Esophagus mucosa (tissue), 1 donor: ENCODE measurements at regions not wholly inside any gene's neighbourhood (a gene's known extent, or its start where the extent isn't known, plus 50 kb on each side); places are given as distances from the start of the nearest gene placed in this dataset.

ENCODE experiments used
- ATAC-seq: fragments of 200-7000 bp; cut with Tn5 transposase; one replicate; pipeline ENCODE4 v1.9.1; 2020
- donor health status: DM: yes; HTN: yes; CAD: no.

DNA sequence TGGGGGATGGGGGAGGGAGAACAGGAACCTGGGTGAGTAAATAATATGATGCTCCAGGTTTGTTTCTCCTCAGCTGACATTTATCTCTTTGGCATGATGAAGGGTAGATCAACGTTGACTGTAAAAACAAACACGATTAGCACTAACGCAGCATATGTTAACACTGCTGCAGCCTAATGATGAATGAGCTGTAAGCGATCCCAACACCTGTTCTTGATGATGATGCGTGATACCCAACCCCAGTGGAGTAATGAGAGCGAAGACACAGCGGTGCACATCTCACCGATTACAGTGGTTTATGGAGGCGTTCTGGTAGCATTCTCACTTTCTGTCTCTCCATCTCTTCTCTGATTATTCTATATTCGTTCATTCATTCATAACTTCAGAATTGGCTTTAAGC lies 640.4 kb downstream of the USP25 start:
- ATAC-seq, result no peak

DNA sequence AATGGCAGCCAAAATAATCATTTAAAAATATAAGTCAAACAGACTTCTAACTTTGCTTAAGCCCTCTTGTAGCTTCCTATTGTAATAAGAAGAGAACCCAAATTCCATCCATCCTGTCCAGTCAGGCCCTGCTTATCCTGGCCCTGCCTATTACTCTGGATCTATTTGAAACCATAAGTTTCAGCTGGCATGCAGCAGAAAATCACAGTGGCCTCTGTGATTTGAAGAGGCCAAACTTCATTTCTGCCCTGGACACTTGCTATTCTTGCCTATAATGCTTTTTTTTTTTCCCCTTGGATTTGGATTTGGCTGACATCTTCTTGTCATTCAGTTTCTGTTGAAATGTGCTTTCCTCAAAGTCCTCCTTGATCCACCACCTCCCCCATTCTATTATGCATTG lies 642.8 kb downstream of the USP25 start:
- ATAC-seq, result no peak

DNA sequence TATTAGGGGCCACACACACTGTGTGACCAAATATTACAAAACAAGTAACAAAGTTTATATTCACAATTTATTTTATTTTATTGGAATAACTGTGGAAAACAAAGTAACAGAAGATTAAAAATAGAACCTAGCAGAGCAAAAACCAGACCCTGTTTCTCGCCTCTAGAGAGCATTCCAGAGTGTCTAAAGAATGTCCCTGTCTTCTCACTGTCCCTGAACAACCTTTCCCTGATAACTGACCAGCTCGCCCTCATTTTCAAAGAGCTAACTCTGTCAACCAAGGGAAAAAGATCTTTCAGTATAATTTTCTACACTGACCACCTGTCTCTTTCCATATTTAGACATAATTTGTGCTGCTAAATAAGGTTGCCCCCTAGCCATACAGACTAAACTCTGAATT lies 646.9 kb downstream of the USP25 start:
- ATAC-seq, result no peak

DNA sequence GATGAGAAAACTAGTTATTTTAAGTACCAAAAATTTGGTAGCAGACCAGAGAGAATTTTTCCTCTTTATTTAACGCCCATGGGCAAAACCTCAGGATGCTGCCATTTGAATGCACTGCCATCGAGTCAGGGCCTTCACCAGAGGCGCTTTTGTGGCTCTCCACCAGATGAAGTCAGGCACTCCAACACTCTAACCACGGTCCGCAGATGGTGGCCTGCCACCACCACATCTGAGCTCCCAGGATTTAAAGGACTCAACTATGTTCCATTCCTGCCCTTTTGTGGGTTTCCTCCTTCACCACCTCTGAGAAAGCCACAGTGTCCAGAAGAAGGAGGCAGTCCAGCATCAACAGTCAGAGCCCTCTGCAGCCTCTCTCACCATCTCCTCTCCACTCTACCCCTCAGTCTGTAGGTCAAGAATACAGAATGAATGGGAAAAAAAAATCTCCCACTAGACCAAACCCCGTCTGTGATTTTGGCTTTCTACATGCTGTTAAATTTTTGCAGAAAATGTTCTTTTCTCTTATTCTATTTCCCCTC lies 647.4 kb downstream of the USP25 start:
- ATAC-seq, result no peak

DNA sequence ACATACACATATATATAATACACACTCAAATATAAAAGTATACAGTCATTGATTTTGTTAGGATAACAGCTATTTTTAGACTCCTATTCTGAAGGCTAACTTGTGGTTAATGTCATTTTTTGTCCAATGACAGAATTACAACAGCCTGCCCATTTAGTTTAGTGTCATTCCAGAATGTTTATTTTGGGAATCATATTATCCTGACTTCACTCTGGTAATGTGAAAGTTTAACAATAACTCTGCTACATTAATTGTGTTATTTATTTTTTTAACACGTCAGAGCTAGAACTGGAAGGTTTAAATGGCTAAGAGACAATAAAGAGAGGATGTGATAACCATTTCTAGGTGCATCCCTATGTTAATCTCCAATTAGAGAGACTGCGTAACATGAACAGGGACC lies 648.1 kb downstream of the USP25 start:
- ATAC-seq, result no peak

DNA sequence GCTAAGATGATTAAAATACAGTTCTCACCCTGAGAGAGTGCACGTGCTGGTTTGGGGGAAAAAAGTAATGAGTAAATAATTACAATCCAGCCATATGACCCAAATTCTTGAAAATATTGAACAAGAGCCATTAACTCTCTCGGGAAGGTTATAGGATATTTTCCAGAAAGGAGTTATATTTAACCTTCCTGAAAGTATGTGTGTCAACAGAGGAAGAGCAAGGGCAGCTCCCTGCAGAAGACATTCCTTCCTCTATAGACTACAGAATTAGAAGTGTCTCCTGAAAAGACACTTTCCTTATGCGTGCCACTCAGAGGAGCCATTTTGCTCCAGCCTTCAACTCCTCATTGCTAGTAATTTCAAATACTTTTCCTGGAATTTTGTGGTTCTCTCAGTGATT lies 648.7 kb downstream of the USP25 start:
- ATAC-seq, result no peak

DNA sequence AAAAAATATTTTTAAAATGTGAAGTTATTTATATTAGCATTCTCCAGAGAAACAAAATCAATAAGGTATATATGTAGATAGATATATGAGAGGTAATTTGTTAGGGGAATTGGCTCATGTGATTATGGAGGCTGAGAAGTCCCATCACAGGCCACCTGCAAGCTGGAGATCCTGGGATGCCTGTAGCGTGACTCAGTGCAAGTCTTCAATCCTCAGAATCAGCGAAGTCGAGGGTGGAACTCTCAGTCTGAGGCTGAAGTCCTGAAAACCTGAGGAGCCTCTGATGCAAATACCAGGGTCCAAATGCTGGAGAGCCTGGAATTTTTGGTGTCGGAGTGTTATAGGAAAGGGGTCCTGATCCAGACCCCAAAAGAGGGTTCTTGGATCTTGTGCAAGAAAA lies 658.5 kb downstream of the USP25 start:
- ATAC-seq, result no peak

DNA sequence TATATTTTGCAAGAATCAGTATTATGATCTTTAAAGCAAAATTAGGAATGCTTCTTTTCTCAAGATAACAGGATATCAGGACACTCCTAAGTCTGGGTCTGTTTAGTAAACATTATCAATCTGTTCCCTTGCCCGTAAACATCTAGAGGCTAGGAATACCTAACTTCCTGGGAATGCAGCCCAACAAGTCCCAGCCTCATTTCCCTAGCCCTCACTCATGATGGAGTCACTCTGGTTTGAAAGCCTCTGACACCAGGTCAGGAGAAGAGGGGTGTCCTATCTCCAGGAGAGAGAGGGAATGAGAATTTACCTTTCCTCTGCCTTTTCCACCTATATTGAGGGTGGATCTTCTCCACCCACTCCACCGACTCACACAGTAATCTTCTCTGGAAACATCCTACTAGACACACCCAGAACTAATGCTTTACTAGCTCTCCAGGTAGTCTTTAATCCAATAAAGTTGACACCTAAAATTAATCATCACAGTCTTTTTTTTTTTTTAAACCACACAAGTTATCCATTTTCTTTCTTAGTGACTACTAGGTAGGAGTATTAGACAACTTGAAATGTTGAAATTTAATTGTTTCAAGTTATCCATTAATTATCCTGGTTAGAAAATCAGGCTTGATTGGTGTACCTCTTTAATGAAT lies 659.3 kb downstream of the USP25 start:
- ATAC-seq, result peak; percentile 82

DNA sequence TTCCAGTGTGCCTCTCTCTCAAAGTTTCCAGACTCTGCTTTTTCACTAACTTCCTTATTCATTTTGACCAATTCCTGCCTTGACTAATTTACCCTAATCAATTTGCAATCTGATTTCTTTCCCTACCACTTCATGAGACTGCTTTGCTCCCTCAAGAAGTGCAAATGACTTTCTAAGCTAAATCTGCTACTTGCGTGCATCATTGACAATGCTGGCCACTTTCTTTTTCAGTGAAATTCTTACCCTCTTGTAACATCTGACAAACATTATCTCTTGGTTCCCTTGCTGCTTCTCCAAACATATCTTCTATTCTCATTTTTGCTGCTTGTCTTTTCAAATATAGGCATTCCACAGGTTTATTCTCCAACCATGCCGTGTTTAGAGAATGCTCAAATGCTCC lies 659.9 kb downstream of the USP25 start:
- no peak for ATAC-seq

DNA sequence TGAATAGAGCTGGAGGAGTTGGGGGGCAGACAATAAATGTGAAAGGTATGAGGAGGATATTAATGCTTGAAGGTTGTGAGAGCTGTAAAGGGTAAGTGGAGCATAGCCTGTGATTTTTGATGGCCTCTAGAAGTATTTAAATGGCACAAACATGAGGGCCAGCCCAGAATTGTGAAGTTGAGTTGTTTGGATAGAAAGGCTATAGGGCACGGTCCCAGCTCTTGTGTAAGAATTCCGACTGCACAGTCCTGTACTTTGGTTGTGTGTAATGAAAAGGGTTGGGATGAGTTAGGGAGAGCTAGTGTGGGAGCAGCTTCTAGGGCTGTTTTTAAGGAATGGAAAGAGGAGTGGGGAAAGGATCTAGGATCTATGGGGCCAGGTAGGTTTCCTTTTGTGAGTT lies 665.5 kb downstream of the USP25 start:
- ATAC-seq, result no peak

DNA sequence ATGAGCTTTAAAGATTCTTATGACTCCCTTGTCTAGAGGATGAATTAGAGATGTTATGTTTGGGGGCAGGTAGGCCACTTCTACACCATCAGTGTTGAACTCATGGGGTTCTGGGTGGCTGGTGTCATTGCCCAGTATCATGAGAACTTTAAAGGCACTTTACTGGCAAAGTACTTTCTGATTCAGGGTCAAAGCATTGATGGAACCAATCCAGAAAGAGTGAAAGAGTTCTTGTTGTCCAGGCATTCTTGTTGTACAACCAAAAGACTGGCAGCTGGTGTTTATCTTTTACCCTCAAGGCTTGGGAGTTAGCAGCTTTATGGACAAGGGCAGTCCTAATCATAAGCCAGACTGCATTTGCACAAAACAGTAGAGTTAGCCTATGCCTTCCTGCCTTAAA lies 673.0 kb downstream of the USP25 start:
- no peak for ATAC-seq

DNA sequence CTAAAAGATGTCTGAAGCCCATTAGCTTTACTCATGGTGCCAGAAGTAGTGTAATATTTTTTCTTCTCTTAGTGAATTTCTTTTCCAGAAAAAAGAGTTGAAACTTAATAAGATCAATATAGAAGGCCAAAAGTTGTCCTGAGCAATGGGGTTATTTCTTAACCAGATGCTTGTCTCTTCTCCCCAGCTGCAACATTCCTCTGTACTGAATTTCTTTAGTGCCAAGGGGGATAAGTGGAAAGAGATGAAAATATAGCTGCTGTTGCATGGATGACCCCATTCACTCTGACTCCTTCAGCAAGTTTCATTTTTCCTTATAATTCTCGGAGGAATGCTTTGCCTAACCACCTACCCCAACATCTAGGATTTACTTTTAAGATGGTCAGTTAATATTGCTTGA lies 675.0 kb downstream of the USP25 start:
- no peak for ATAC-seq

DNA sequence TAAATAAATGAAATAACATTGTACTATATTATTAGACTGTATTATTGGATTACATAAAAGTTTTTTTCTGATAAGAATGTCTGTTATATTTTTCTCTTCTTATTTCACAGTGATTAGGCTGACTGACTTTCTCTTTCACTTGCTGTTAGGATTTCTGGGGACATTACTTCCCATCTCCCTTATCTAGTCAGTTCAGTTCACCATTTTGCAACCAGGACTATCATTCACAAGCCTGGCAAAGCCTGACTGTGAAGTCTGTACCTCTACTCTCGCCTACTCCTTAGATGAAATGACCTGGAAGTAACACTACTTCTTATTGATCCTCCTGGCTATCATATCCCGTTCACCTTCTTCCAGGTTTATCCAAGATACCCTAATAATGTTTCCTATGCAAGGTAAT lies 676.6 kb downstream of the USP25 start:
- ATAC-seq, result no peak

DNA sequence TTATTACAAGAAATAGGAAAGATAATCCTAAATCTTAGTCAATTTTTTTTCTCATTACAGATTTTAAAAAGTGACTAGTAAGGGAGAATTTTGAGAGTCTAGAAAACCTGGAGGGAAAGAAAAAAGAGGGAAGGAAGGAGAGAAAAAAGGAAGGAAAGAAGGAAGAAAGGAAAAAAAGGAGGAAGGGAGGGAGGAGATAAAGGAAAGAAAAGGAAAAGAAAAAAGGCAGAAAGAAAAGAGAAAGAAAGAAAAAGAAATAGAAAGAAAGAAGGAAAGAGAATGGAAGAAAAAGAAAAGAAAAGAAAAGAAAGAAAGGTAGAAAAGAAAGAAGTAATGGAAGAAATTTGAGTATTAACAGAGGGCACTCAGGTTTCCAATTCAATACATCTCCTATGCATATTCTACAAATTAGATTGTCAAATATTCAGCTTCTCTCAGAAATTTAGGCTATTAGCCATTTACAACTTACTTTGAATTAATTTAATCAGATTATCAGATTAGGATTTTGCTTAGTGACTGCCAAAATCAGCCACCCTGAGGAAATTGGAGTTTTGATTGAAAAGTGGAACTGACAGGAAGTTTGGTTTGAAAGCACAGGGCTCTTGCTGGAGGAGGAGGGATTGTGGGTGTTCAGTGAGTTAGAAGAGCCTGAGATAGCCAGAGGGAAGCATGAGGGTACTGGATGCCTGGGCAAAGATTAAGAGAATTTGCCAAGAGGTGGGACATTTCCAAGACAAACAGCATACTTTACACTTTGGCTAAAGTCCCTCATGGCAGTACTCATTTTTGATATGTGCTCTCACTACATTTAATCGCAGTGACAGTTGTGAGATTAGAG lies 677.8 kb downstream of the USP25 start:
- ATAC-seq, result no peak

DNA sequence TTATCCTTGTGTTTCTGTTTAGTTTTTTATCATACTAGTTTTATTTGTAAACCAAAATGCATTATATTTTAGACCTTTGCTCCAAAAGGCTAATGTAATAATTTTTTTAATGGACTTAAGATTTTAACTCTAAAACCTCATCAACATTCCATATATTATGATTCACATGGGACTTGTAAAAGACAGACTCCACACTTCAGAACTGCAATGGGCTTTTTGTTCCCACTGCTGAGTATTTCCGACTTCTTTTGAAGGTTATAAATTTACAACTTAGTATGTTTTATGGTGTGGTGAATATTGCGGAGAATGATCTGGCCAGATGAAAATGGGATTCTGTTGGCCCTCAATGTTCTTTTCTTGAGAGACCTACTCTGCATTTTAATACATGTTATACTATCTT lies 678.5 kb downstream of the USP25 start:
- no peak for ATAC-seq

DNA sequence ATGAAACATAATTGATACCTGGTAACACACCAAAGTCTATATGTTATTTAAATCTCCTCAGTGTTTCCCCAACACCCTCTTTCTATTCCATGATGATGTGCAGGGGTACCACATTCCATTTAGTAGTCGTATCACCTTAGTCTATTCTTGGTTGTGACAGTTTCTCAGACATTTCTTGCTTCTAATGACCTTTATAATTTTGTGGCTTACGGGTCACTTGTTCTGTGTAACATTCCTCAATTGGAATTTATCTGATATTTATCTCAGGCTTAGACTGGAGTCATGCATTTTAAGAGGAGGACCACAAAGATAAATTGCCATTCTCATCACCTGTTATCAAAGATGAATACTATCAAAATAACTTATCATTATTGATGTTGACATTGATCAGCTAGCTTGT lies 679.6 kb downstream of the USP25 start:
- ATAC-seq, result no peak

DNA sequence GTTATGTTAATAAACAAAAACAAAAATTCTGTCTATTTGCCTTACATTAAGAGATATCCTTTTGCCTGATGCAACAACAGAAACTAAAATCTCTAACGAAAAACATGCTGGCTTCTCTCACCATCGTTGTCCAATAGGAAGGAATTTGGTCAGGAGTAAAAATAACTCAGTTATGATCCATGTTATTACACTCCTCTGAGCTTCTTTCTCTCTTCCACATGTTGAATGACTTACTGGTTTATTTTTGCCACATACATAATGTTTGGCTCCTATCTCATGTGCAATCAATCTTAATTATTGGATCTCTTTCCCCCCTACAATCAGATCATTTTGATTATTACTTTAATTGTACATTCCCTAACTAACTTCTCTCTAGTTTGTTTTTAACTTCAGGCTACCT lies 688.4 kb downstream of the USP25 start:
- ATAC-seq, result no peak

DNA sequence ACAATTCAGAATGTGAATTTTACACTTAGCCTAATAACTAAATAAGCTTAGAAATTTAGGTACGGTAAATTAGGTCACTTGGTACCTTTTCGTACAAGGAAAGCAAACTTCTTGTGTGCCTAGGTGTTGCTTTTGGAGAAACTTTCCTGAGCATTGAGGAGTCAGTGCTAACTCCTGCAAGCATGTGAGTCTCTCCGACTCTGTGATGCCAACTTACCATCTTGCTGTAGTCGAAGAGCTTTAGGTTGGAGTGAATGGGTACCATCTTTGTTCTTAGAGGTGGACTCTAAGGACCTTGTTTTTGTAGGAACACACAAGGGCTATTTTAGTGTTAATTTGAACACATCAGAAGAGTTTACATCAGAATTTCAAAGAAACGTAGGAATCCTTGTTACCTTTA lies 688.9 kb downstream of the USP25 start:
- no peak for ATAC-seq

DNA sequence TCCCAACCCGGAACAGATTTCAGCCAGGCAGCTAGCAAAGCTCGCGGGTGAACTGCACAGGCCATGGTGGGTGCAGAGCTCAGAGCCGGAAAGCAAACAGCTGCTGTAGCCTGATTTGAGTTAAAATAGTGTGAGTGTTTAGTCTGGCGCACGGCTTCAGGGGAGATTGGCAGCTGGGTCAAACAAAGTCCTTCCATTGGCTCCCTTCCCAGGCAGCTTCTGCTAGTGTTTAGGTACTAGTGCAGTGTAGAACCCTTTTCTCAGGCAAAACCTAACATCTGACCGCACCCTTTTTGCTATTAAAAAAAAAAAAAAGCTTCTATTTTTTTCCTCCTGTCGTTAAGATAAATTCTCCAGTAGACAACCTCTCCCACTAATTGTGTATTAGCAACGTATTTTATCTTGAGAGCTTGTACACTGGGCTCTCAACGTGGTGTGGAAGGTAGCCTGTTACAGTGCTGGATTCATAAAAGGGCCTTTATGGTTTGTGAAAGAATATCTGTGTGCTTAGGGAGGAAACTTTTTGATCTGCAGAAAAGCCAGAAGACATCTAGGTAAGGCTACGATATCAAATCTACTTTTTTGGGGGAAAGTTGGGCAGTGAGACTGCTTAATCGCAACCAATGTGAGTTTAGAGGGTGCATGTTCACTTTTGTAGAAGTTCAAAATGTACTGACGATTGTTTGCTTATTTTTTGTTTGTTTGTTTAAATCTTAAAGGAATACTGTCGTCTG lies 689.6 kb downstream of the USP25 start:
- peak; percentile 84 for ATAC-seq

DNA sequence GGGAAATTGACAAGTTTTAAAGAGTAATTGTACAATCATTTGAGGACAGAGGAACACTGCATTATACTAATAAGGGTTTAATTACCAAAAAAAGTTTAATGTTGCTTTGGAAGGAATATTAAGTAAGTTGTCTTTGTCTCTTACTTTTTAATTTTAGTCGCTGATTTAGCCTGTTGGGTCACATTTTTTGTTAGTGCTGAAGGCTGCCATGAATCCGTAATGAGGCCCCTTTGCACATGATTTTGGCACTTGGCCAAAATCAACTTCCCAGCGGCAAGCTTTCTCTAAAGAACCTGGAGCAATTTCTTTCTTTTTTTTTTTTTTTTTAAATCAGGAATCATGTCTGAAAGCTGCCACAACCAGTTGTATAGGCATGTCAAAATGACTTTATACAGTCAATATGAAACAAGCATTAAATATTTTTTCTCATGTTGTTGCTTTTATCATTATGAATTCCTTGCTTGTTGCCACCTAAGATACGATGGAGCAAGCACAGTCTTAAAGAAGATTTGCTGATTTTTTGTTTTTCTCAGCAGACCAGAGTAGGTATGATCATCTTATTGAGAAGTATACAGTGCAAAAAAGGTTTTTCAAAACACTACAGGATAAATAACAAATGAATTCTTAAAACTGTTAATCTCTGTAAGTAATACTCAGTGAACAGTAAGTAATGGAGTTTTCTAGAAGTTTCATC lies 690.4 kb downstream of the USP25 start:
- ATAC-seq, result peak; percentile 28

DNA sequence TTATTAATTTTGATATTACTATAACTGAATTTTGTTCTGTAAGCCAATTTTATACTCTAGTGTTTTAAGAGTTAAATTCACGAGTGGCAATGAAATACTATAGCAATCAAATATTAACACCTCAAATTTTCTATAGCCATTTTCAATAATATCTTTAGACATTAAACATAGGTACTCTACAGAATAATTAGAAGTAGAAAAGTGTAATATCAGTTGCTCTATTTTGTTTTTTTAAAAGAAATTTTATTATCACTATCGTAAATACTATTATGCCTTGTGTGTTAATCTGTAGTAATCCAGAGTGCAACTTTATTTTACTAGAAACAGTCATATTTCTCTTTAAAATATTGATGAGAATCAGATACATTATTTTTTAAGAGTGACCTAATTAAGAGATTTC lies 691.2 kb downstream of the USP25 start:
- no peak for ATAC-seq

DNA sequence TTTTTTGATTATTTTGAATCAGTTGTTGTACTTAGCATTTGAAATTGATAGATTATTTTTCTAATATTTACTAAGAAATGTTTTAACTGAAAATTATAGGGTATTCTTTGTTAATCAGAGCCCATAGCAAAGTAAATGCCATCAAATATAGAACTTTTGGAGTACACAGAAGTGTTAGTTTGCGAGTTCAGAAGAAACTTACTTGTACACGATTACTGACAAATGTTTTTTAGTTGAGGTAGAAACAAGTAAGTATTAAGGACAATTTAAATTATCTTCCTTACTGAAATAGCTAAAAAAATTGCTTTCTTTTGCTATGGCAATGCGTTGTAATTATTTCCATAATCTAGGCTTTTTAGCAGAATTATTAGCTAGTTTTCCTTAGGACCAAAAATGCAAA lies 692.2 kb downstream of the USP25 start:
- no peak for ATAC-seq

DNA sequence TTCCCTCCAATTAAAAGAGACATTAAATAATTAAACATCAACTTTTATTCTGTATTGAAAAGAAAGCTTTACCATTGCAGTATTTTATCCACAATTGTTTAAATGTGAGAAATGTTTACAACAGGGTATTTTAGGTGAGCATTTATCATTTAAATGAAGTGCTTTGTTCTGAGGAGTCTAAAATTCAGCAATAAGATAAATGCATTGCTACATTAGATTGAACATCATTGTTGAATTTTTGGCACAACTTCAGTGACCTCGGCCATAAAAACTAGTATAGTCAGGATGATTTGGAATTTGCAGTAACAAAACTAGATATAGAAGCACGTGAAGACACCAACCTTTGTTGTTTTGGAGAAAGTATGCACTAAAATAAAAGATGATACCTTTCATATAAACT lies 692.9 kb downstream of the USP25 start:
- no peak for ATAC-seq
